Colon (tissue), 2 donors: ENCODE measurements at regions not wholly inside any gene's neighbourhood (a gene's known extent, or its start where the extent isn't known, plus 50 kb on each side); places are given as distances from the start of the nearest gene placed in this dataset.
"Not testable (repeated sequence)": the region's sequence is repeated elsewhere in the genome, so short reads cannot be mapped to it uniquely, and the experiment has no call there.

Experiments
- FAIRE-seq: peaks from 2 replicates; lab custom pipeline; 2012; peaks lifted over from hg19 to GRCh38; lab: Jason Lieb, UNC
- donor health status: control.
- donor health status: control.

- FAIRE-seq: no peak
Measured at GRCh38 chr18:78416853-78417252, 562.8 kb upstream of the SALL3 start.

GRCh38 chr18:78418379-78418778 is 561.2 kb upstream of the SALL3 start:
- FAIRE-seq: no peak

- no peak for FAIRE-seq
Measured at GRCh38 chr18:78419171-78419570, 560.4 kb upstream of the SALL3 start.

- FAIRE-seq: no peak
Measured at GRCh38 chr18:78420116-78420515, 559.5 kb upstream of the SALL3 start.

- no peak for FAIRE-seq
Measured at GRCh38 chr18:78421392-78421791, 558.2 kb upstream of the SALL3 start.

- no peak for FAIRE-seq
Measured at GRCh38 chr18:78422336-78422735, 557.3 kb upstream of the SALL3 start.

- no peak for FAIRE-seq
Measured at GRCh38 chr18:78423811-78424210, 555.8 kb upstream of the SALL3 start.

- no peak for FAIRE-seq
Measured at GRCh38 chr18:78424403-78425018, 555.1 kb upstream of the SALL3 start.

GRCh38 chr18:78425019-78425412 is 554.6 kb upstream of the SALL3 start:
- FAIRE-seq: no peak

GRCh38 chr18:78427081-78427480 is 552.5 kb upstream of the SALL3 start:
- no peak for FAIRE-seq

- FAIRE-seq: no peak
Measured at GRCh38 chr18:78429127-78430108, 550.2 kb upstream of the SALL3 start.

GRCh38 chr18:78430131-78430758 is 549.4 kb upstream of the SALL3 start:
- no peak for FAIRE-seq

GRCh38 chr18:78431606-78432005 is 548.0 kb upstream of the SALL3 start:
- no peak for FAIRE-seq

- no peak for FAIRE-seq
Measured at GRCh38 chr18:78433562-78433961, 546.1 kb upstream of the SALL3 start.

GRCh38 chr18:78436110-78436509 is 543.5 kb upstream of the SALL3 start:
- no peak for FAIRE-seq

- not testable (repeated sequence) for FAIRE-seq
Measured at GRCh38 chr18:78438235-78438634, 541.4 kb upstream of the SALL3 start.

GRCh38 chr18:78445880-78446279 is 533.7 kb upstream of the SALL3 start:
- FAIRE-seq: no peak

GRCh38 chr18:78447211-78447610 is 532.4 kb upstream of the SALL3 start:
- no peak for FAIRE-seq

GRCh38 chr18:78448106-78448505 is 531.5 kb upstream of the SALL3 start:
- no peak for FAIRE-seq

- no peak for FAIRE-seq
Measured at GRCh38 chr18:78448591-78448990, 531.0 kb upstream of the SALL3 start.

- FAIRE-seq: no peak
Measured at GRCh38 chr18:78454221-78454620, 525.4 kb upstream of the SALL3 start.

GRCh38 chr18:78455386-78455785 is 524.2 kb upstream of the SALL3 start:
- FAIRE-seq: no peak

GRCh38 chr18:78457011-78457410 is 522.6 kb upstream of the SALL3 start:
- no peak for FAIRE-seq
